HEK293 (cell line): ENCODE measurements at regions not wholly inside any gene's neighbourhood (a gene's known extent, or its start where the extent isn't known, plus 50 kb on each side); places are given as distances from the start of the nearest gene placed in this dataset.

Experiments used
- CTCF ChIA-PET: fragments of 350-600 bp; formaldehyde crosslinking; extraction: SDS; loops from one replicate; lab custom pipeline; 2021; ENCODE audit warnings: antibody characterized with exemption; lab: Yijun Ruan, JAX
- POLR2A ChIA-PET: fragments of 300-600 bp; formaldehyde crosslinking; extraction: SDS; loops from one replicate; lab custom pipeline; 2020; ENCODE audit warnings: antibody characterized with exemption, inconsistent platforms; lab: Yijun Ruan, JAX
- H3K27ac ChIP-seq: fragments of 200-500 bp; sonication (Bioruptor generic); 2 replicates; pipeline ENCODE4 v1.5.1; 2014; ENCODE audit warnings: low read depth, low read length, control low read depth, inconsistent platforms; ENCODE audit errors: extremely low read depth
- H3K36me3 ChIP-seq, 2 experiments: fragments of 200-500 bp in 1 of 2; sonication (Bioruptor generic) in 1 of 2; 1 replicate in 1 of 2; 2 replicates in 1 of 2; pipeline ENCODE4 v1.5.1; 2014 to 2017; ENCODE audit warnings: inconsistent platforms in 2 of 2, low read length in 2 of 2; ENCODE audit not compliant: control insufficient read depth in 2 of 2, insufficient read depth in 1 of 2
- H3K4me1 ChIP-seq: fragments of 200-500 bp; sonication (Bioruptor generic); 2 replicates; pipeline ENCODE4 v1.5.1; 2014; ENCODE audit warnings: mild to moderate bottlenecking, low read length, inconsistent platforms; ENCODE audit not compliant: control insufficient read depth, insufficient read depth
- H3K4me3 ChIP-seq: 2 replicates; pipeline ENCODE4 v1.5.1; 2011; ENCODE audit warnings: low read depth, mild to moderate bottlenecking, control low read depth, low read length, moderate library complexity
- H3K9me3 ChIP-seq: fragments of 200-500 bp; sonication (Bioruptor generic); 2 replicates; pipeline ENCODE4 v1.5.1; 2014; ENCODE audit warnings: low read depth, low read length, inconsistent platforms; ENCODE audit not compliant: control insufficient read depth, insufficient read depth
- GLIS2 ChIP-seq: fragments of 450-650 bp; formaldehyde crosslinking; IDR thresholded peaks from 2 replicates; pipeline ENCODE4 v1.5.1; 2016; ENCODE audit warnings: missing biosample characterization, missing genetic modification characterization
- KLF1 ChIP-seq: fragments of 450-650 bp; formaldehyde crosslinking; IDR thresholded peaks from 2 replicates; pipeline ENCODE4 v1.5.1; 2016; ENCODE audit warnings: missing biosample characterization, missing genetic modification characterization
- KLF7 ChIP-seq: fragments of 450-650 bp; formaldehyde crosslinking; IDR thresholded peaks from 2 replicates; pipeline ENCODE4 v1.5.1; 2016; ENCODE audit warnings: missing biosample characterization, missing genetic modification characterization, borderline replicate concordance
- RBAK ChIP-seq: fragments of 450-650 bp; formaldehyde crosslinking; IDR thresholded peaks from 2 replicates; pipeline ENCODE4 v1.5.1; 2016; ENCODE audit warnings: missing biosample characterization, missing genetic modification characterization
- REPIN1 ChIP-seq: fragments of 450-650 bp; formaldehyde crosslinking; IDR thresholded peaks from 2 replicates; pipeline ENCODE4 v1.5.1; 2017; ENCODE audit warnings: missing biosample characterization, missing genetic modification characterization, low read depth
- SCRT2 ChIP-seq: fragments of 450-650 bp; formaldehyde crosslinking; IDR thresholded peaks from 2 replicates; pipeline ENCODE4 v1.5.1; 2016; ENCODE audit warnings: missing biosample characterization, missing genetic modification characterization
- ZBTB20 ChIP-seq: fragments of 450-650 bp; formaldehyde crosslinking; IDR thresholded peaks from 2 replicates; pipeline ENCODE4 v1.5.1; 2016; ENCODE audit warnings: missing biosample characterization, missing genetic modification characterization
- ZEB2 ChIP-seq: fragments of 450-650 bp; formaldehyde crosslinking; IDR thresholded peaks from 2 replicates; pipeline ENCODE4 v1.5.1; 2016; ENCODE audit warnings: missing biosample characterization, missing genetic modification characterization
- ZFHX2 ChIP-seq: fragments of 450-650 bp; formaldehyde crosslinking; conservative IDR thresholded peaks from 2 replicates; pipeline ENCODE4 v1.5.1; 2016; ENCODE audit warnings: missing biosample characterization, missing genetic modification characterization
- ZFP3 ChIP-seq: fragments of 450-650 bp; formaldehyde crosslinking; IDR thresholded peaks from 2 replicates; pipeline ENCODE4 v1.5.1; 2016; ENCODE audit warnings: low read depth, missing biosample characterization, missing genetic modification characterization
- ZNF155 ChIP-seq: fragments of 450-650 bp; formaldehyde crosslinking; IDR thresholded peaks from 2 replicates; pipeline ENCODE4 v1.5.1; 2016; ENCODE audit warnings: missing biosample characterization, missing genetic modification characterization
- ZNF174 ChIP-seq: fragments of 450-650 bp; formaldehyde crosslinking; IDR thresholded peaks from 2 replicates; pipeline ENCODE4 v1.5.0; 2017; ENCODE audit warnings: missing biosample characterization, mild to moderate bottlenecking, missing genetic modification characterization
- ZNF221 ChIP-seq: fragments of 450-650 bp; formaldehyde crosslinking; IDR thresholded peaks from 2 replicates; pipeline ENCODE4 v1.5.1; 2017; ENCODE audit warnings: missing biosample characterization, missing genetic modification characterization, borderline replicate concordance
- ZNF404 ChIP-seq: fragments of 450-650 bp; formaldehyde crosslinking; IDR thresholded peaks from 2 replicates; pipeline ENCODE4 v1.5.1; 2017; ENCODE audit warnings: missing biosample characterization, missing genetic modification characterization
- ZNF48 ChIP-seq: fragments of 450-650 bp; formaldehyde crosslinking; IDR thresholded peaks from 2 replicates; pipeline ENCODE4 v1.5.1; 2016; ENCODE audit warnings: missing biosample characterization, missing genetic modification characterization
- ZNF521 ChIP-seq: fragments of 450-650 bp; formaldehyde crosslinking; IDR thresholded peaks from 2 replicates; pipeline ENCODE4 v1.5.1; 2017; ENCODE audit warnings: missing biosample characterization, mild to moderate bottlenecking, missing genetic modification characterization
- ZNF623 ChIP-seq: fragments of 450-650 bp; formaldehyde crosslinking; IDR thresholded peaks from 2 replicates; pipeline ENCODE4 v1.5.1; 2016; ENCODE audit warnings: missing biosample characterization, missing genetic modification characterization
- ZNF707 ChIP-seq: fragments of 450-650 bp; formaldehyde crosslinking; IDR thresholded peaks from 2 replicates; pipeline ENCODE4 v1.5.1; 2016; ENCODE audit warnings: missing biosample characterization, missing genetic modification characterization
- ZNF747 ChIP-seq: fragments of 450-650 bp; formaldehyde crosslinking; IDR thresholded peaks from 2 replicates; pipeline ENCODE4 v1.5.1; 2016; ENCODE audit warnings: missing biosample characterization, missing genetic modification characterization
- TF ChIP-seq, protein P1 (sequence below): fragments of 450-650 bp; formaldehyde crosslinking; IDR thresholded peaks from 2 replicates; pipeline ENCODE4 v1.5.1; 2016; ENCODE audit warnings: missing biosample characterization, missing genetic modification characterization
- TF ChIP-seq, protein P2 (sequence below): fragments of 450-650 bp; formaldehyde crosslinking; IDR thresholded peaks from 2 replicates; pipeline ENCODE4 v1.5.1; 2016; ENCODE audit warnings: missing biosample characterization, missing genetic modification characterization
- TF ChIP-seq, protein P3 (sequence below): fragments of 450-650 bp; formaldehyde crosslinking; IDR thresholded peaks from 2 replicates; pipeline ENCODE4 v1.5.1; 2016; ENCODE audit warnings: missing biosample characterization, missing genetic modification characterization
- TF ChIP-seq, protein P4 (sequence below): fragments of 450-650 bp; formaldehyde crosslinking; IDR thresholded peaks from 2 replicates; pipeline ENCODE4 v1.5.1; 2017; ENCODE audit warnings: missing biosample characterization, missing genetic modification characterization
- TF ChIP-seq, protein P5 (sequence below): fragments of 450-650 bp; formaldehyde crosslinking; IDR thresholded peaks from 2 replicates; pipeline ENCODE4 v1.5.1; 2016; ENCODE audit warnings: missing biosample characterization, missing genetic modification characterization
- TF ChIP-seq, protein P6 (sequence below): fragments of 450-650 bp; formaldehyde crosslinking; IDR thresholded peaks from 2 replicates; pipeline ENCODE4 v1.5.1; 2016; ENCODE audit warnings: missing biosample characterization, missing genetic modification characterization

DNA sequence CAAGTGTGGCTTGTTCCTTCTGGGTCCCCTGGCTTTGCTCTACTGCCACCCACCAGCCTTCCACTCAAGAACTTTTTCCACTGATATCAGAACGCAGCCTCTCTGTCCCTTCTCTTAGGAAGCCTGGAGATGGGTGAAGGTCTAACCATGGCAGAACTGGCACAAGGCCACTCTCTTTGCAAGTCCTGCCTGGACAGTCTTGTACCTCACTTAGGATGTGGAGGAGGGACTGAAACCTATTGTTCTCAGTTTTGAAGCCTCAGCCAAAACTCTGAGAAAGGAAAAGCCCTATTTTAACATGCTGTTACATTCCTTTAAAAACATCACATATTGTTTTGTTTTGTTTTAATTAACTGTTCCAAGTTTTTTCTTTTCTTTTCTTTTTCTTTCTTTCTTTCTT is 58.9 kb upstream of the NCOA1 start:
- no peak overlapping the region for H3K27ac ChIP-seq
- no peak overlapping the region for H3K4me3 ChIP-seq
- ChIA-PET CTCF (no interaction called here), POLR2A (no interaction called here)
- no peaks in the 10 kb centered on the region for H3K9me3 ChIP-seq
- H3K36me3 ChIP-seq: no peaks in the 10 kb centered on the region
- H3K4me1 ChIP-seq: peaks cover 3% of the 10 kb centered on the region; the same call in 1 of the 2 replicates
- TF ChIP-seq ZNF747 (tag by site-specific recombination) (no peak), GLIS2 (no peak), KLF7 (tag by site-specific recombination) (no peak), ZEB2 (no peak), REPIN1 (tag by site-specific recombination) (no peak), ZNF48 (tag by site-specific recombination) (no peak)
- TF ChIP-seq, protein P1, sequence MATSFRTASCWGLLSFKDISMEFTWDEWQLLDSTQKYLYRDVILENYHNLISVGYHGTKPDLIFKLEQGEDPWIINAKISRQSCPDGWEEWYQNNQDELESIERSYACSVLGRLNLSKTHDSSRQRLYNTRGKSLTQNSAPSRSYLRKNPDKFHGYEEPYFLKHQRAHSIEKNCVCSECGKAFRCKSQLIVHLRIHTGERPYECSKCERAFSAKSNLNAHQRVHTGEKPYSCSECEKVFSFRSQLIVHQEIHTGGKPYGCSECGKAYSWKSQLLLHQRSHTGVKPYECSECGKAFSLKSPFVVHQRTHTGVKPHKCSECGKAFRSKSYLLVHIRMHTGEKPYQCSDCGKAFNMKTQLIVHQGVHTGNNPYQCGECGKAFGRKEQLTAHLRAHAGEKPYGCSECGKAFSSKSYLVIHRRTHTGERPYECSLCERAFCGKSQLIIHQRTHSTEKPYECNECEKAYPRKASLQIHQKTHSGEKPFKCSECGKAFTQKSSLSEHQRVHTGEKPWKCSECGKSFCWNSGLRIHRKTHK (tag by site-specific recombination): no peak
- TF ChIP-seq, all 188 proteins: peak for 0

DNA sequence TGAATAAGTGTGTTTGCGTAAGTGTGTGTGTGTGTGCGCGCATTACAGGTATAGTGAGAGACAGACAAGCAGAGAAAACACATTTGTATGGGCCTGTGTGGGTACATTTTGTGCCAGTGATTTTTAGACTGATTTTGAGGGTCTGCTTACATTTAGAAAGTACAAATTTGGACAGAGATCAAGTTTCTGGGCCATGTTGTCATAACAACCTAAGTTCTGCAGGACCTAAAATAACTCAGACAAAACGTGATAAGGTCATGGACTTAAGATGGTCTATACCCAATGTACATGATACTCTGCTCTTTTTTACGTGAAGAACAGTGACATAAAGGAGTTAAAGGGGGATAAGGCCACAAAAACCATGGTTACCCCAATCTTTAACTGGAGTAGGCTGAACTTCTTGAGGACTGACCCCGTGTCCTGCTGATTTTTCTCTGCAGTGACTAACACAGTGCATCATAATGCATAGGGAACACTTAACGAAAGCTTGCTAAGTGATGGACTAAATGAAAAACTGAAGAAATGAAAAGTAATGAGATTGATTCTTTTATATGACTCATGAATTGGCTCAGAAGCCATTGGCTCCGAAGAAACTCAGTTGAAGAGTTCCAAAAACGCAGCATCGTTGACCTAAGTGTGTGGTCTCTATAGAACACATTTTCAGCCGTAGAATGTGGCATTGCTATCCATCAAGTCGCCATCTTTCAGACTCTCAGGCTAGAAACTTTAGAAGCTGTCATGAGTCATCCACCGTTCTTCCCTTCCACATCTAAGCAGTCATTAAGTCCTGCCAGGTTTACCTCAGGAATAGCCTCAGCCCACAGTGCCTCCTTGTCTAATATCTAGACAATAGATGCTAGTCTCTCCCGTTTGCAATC is 61.6 kb upstream of the NCOA1 start:
- POLR2A ChIA-PET: no interaction called here
- no peak overlapping the region for H3K27ac ChIP-seq
- TF ChIP-seq ZNF623 (tag by site-specific recombination) (no peak), SCRT2 (tag by site-specific recombination) (no peak), KLF1 (tag by site-specific recombination) (no peak), ZFHX2 (tag by site-specific recombination) (no peak), ZNF155 (tag by site-specific recombination) (no peak), ZFP3 (tag by site-specific recombination) (no peak), ZNF521 (tag by site-specific recombination) (no peak), RBAK (no peak), ZNF174 (tag by site-specific recombination) (no peak), ZNF707 (no peak), ZNF404 (tag by site-specific recombination) (no peak), ZNF221 (tag by site-specific recombination) (no peak), ZBTB20 (tag by site-specific recombination) (no peak)
- TF ChIP-seq, protein P2, sequence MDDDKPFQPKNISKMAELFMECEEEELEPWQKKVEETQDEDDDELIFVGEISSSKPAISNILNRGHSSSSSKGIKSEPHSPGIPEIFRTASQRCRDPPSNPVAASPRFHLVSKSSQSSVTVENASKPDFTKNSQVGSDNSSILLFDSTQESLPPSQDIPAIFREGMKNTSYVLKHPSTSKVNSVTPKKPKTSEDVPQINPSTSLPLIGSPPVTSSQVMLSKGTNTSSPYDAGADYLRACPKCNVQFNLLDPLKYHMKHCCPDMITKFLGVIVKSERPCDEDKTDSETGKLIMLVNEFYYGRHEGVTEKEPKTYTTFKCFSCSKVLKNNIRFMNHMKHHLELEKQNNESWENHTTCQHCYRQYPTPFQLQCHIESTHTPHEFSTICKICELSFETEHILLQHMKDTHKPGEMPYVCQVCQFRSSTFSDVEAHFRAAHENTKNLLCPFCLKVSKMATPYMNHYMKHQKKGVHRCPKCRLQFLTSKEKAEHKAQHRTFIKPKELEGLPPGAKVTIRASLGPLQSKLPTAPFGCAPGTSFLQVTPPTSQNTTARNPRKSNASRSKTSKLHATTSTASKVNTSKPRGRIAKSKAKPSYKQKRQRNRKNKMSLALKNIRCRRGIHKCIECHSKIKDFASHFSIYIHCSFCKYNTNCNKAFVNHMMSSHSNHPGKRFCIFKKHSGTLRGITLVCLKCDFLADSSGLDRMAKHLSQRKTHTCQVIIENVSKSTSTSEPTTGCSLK (tag by site-specific recombination): no peak
- TF ChIP-seq, protein P3, sequence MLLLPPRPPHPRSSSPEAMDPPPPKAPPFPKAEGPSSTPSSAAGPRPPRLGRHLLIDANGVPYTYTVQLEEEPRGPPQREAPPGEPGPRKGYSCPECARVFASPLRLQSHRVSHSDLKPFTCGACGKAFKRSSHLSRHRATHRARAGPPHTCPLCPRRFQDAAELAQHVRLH: no peak
- TF ChIP-seq, protein P4, sequence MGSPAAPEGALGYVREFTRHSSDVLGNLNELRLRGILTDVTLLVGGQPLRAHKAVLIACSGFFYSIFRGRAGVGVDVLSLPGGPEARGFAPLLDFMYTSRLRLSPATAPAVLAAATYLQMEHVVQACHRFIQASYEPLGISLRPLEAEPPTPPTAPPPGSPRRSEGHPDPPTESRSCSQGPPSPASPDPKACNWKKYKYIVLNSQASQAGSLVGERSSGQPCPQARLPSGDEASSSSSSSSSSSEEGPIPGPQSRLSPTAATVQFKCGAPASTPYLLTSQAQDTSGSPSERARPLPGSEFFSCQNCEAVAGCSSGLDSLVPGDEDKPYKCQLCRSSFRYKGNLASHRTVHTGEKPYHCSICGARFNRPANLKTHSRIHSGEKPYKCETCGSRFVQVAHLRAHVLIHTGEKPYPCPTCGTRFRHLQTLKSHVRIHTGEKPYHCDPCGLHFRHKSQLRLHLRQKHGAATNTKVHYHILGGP (tag by site-specific recombination): no peak
- TF ChIP-seq, protein P5, sequence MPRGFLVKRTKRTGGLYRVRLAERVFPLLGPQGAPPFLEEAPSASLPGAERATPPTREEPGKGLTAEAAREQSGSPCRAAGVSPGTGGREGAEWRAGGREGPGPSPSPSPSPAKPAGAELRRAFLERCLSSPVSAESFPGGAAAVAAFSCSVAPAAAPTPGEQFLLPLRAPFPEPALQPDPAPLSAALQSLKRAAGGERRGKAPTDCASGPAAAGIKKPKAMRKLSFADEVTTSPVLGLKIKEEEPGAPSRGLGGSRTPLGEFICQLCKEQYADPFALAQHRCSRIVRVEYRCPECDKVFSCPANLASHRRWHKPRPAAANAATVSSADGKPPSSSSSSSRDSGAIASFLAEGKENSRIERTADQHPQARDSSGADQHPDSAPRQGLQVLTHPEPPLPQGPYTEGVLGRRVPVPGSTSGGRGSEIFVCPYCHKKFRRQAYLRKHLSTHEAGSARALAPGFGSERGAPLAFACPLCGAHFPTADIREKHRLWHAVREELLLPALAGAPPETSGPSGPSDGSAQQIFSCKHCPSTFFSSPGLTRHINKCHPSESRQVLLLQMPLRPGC (tag by site-specific recombination): no peak
- TF ChIP-seq, protein P6, sequence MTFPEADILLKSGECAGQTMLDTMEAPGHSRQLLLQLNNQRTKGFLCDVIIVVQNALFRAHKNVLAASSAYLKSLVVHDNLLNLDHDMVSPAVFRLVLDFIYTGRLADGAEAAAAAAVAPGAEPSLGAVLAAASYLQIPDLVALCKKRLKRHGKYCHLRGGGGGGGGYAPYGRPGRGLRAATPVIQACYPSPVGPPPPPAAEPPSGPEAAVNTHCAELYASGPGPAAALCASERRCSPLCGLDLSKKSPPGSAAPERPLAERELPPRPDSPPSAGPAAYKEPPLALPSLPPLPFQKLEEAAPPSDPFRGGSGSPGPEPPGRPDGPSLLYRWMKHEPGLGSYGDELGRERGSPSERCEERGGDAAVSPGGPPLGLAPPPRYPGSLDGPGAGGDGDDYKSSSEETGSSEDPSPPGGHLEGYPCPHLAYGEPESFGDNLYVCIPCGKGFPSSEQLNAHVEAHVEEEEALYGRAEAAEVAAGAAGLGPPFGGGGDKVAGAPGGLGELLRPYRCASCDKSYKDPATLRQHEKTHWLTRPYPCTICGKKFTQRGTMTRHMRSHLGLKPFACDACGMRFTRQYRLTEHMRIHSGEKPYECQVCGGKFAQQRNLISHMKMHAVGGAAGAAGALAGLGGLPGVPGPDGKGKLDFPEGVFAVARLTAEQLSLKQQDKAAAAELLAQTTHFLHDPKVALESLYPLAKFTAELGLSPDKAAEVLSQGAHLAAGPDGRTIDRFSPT (tag by site-specific recombination): no peak
- CTCF ChIA-PET: no interaction called here
- no peaks in the 10 kb centered on the region for H3K36me3 ChIP-seq
- no peak overlapping the region for H3K4me3 ChIP-seq
- no peaks in the 10 kb centered on the region for H3K4me1 ChIP-seq
- no peaks in the 10 kb centered on the region for H3K9me3 ChIP-seq
